BE2C (cell line): ENCODE measurements at regions not wholly inside any gene's neighbourhood (a gene's known extent, or its start where the extent isn't known, plus 50 kb on each side); places are given as distances from the start of the nearest gene placed in this dataset.

ENCODE experiments used
- DNase-seq: peaks from one replicate; pipeline ENCODE4 v3.0.0-alpha.2; 2020
- H3K27me3 ChIP-seq: fragments of 250-450 bp; sonication (Bioruptor Pico); 2 replicates; pipeline ENCODE4 v1.5.1; 2020; ENCODE audit warnings: mild to moderate bottlenecking
- H3K36me3 ChIP-seq: fragments of 250-450 bp; sonication (Bioruptor Pico); 2 replicates; pipeline ENCODE4 v1.5.1; 2020; ENCODE audit warnings: mild to moderate bottlenecking
- H3K4me1 ChIP-seq: fragments of 250-450 bp; sonication (Bioruptor Pico); 2 replicates; pipeline ENCODE4 v1.5.1; 2020
- H3K4me3 ChIP-seq: 2 replicates; pipeline ENCODE4 v1.5.1; 2011; ENCODE audit warnings: low read depth, low read length
- H3K9me3 ChIP-seq: fragments of 250-450 bp; sonication (Bioruptor Pico); 2 replicates; pipeline ENCODE4 v1.5.1; 2020
- TF ChIP-seq, protein P1 (sequence below): IDR thresholded peaks from 2 replicates; pipeline ENCODE4 v1.5.1; 2012; ENCODE audit warnings: mild to moderate bottlenecking, low read depth, low read length

GRCh38 chr5:39825301-39825700, 400.5 kb upstream of the DAB2 start:
- Histone ChIP-seq H3K36me3 (no peaks in the 10 kb centered on the region), H3K27me3 (no peaks in the 10 kb centered on the region), H3K9me3 (no peaks in the 10 kb centered on the region), H3K4me3 (no peak overlapping the region), H3K4me1 (no peaks in the 10 kb centered on the region)
- DNase-seq = no peak
- TF ChIP-seq, protein P1, sequence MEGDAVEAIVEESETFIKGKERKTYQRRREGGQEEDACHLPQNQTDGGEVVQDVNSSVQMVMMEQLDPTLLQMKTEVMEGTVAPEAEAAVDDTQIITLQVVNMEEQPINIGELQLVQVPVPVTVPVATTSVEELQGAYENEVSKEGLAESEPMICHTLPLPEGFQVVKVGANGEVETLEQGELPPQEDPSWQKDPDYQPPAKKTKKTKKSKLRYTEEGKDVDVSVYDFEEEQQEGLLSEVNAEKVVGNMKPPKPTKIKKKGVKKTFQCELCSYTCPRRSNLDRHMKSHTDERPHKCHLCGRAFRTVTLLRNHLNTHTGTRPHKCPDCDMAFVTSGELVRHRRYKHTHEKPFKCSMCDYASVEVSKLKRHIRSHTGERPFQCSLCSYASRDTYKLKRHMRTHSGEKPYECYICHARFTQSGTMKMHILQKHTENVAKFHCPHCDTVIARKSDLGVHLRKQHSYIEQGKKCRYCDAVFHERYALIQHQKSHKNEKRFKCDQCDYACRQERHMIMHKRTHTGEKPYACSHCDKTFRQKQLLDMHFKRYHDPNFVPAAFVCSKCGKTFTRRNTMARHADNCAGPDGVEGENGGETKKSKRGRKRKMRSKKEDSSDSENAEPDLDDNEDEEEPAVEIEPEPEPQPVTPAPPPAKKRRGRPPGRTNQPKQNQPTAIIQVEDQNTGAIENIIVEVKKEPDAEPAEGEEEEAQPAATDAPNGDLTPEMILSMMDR = no peak

GRCh38 chr5:39822020-39822419, 397.2 kb upstream of the DAB2 start:
- no peak for DNase-seq
- Histone ChIP-seq H3K9me3 (no peaks in the 10 kb centered on the region), H3K4me3 (no peak overlapping the region), H3K4me1 (no peaks in the 10 kb centered on the region), H3K36me3 (no peaks in the 10 kb centered on the region), H3K27me3 (no peaks in the 10 kb centered on the region)
- TF ChIP-seq, protein P1 = no peak

- no peaks in the 10 kb centered on the region for H3K36me3 ChIP-seq
- H3K9me3 ChIP-seq = no peaks in the 10 kb centered on the region
- no peak overlapping the region for H3K4me3 ChIP-seq
- DNase-seq = no peak
- no peaks in the 10 kb centered on the region for H3K4me1 ChIP-seq
- no peaks in the 10 kb centered on the region for H3K27me3 ChIP-seq
- TF ChIP-seq, protein P1 = no peak
These were observed 392.1 kb upstream of the DAB2 start for GRCh38 chr5:39816866-39817265.

DNA sequence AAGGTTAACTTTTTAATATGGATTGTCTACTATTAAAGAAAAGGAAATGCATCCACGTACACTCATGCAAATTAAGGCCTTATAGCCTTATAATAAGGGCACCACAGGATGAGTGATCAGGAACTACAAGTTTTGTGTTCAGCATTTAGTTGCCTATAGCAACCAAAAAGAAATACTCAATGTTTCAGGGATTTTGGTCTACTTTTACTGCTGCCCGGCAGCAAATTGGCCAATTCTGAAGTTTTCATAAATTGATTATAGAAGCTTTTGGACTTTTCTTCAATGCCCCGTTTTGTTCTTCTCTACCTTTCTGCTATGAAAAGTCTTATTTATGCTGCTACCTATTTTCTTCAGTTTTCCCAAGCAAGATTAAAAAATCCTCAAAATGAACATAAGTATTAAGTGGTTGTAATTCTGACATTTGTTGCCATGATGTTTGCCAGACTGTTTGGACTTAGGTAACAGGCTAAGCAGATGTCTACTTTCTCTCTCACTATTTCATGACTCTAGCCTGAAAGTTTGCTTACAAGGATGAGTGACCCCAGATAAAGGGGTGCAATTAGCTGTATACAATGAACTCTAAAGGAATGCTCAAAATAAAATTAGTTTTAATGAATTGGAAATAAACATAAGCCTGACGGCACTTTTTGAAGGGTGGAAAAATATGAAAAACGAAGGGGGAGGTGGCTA, 391.5 kb upstream of the DAB2 start:
- TF ChIP-seq, protein P1 = no peak
- H3K4me3 ChIP-seq = no peak overlapping the region
- H3K27me3 ChIP-seq = no peaks in the 10 kb centered on the region
- H3K4me1 ChIP-seq = no peaks in the 10 kb centered on the region
- H3K9me3 ChIP-seq = no peaks in the 10 kb centered on the region
- DNase-seq = no peak
- H3K36me3 ChIP-seq = no peaks in the 10 kb centered on the region

DNA sequence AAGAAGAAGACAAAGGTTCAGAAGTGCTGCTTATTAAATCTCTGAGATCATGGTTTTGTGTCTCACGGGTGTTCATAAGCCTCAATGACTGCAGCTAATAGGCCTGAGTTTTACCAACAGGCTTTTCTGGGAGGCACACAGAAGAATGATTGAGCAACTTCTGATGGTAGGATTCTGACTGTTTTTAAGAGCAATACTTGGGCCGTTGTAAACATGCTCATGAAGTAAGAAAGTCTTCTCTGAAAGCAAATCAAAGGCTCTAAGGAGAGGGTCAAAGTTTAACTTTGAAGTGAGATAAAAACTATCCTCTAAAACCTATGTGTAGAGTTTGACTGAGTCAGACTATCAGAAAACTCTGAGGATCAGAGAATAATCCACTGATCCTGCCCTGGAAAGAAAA, 390.9 kb upstream of the DAB2 start:
- H3K4me1 ChIP-seq = no peaks in the 10 kb centered on the region
- no peak overlapping the region for H3K4me3 ChIP-seq
- DNase-seq = no peak
- no peaks in the 10 kb centered on the region for H3K9me3 ChIP-seq
- H3K36me3 ChIP-seq = no peaks in the 10 kb centered on the region
- H3K27me3 ChIP-seq = no peaks in the 10 kb centered on the region
- TF ChIP-seq, protein P1 = no peak

GRCh38 chr5:39811381-39811780, 386.6 kb upstream of the DAB2 start:
- no peaks in the 10 kb centered on the region for H3K27me3 ChIP-seq

More at GRCh38 chr5:39811381-39811780, 386.6 kb upstream of the DAB2 start:
- no peaks in the 10 kb centered on the region for H3K9me3 ChIP-seq
- no peaks in the 10 kb centered on the region for H3K4me1 ChIP-seq
- TF ChIP-seq, protein P1 = no peak
- H3K36me3 ChIP-seq = no peaks in the 10 kb centered on the region
- no peak overlapping the region for H3K4me3 ChIP-seq
- DNase-seq = no peak
